NT2/D1 (cell line): ENCODE measurements at regions not wholly inside any gene's neighbourhood (a gene's known extent, or its start where the extent isn't known, plus 50 kb on each side); places are given as distances from the start of the nearest gene placed in this dataset.

Source experiments
- SUZ12 ChIP-seq: IDR thresholded peaks from 2 replicates; pipeline ENCODE4 v1.6.1; 2011; ENCODE audit not compliant: insufficient read length, insufficient read depth; ENCODE audit errors: extremely low read depth
- YY1 ChIP-seq: IDR thresholded peaks from 2 replicates; pipeline ENCODE4 v1.6.1; 2011; ENCODE audit not compliant: insufficient read length, insufficient read depth
- ZNF274 ChIP-seq: IDR thresholded peaks from 2 replicates; pipeline ENCODE4 v1.6.1; 2011; ENCODE audit warnings: mild to moderate bottlenecking, low read depth, low read length

DNA sequence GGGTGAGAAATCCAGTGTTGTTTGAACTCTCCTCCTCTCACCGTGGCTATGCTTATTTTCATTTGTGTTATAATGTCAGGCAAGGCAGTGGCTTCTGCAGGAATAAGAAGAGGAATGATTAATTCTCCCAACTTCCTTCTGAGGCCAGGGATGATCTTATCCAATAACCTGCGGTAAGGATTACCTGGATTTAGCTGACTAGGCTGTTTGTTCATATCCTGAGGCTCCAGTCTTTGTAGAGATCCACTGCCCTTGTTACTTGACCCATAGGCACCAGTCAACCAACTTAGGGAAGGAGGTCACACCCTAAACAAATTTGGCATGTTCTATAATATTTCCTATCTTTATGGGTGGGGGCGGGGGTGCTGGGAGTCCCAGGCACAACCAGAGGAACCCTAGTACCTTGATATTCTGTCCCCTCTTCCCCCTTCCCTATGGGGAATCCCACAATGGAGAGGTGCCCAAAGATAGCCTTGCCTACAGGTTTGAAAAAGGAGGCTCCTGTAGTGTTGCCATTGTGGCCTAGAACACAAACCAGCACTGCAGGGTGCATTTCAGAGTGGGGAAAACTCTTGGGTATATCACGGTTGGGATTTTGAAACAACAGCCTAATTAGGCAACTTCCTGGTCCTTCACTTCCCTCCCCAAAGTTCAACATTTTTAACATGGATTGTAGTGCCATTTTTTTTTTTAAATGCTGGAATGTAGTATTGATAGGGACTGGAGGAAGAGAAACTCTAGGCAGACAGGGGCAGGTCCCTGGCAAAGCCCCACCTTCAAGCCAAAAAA is 977.5 kb upstream of the SPRY2 start:
- TF ChIP-seq SUZ12, result no peak
- TF ChIP-seq ZNF274, result no peak
- no peak for TF ChIP-seq YY1
